Esophagus squamous epithelium (tissue), 4 donors: ENCODE measurements at regions not wholly inside any gene's neighbourhood (a gene's known extent, or its start where the extent isn't known, plus 50 kb on each side); places are given as distances from the start of the nearest gene placed in this dataset.

ENCODE experiments used
- CTCF ChIP-seq, 6 experiments: fragments of 450-650 bp in 4 of 6; fragments of 200-600 bp in 2 of 6; sonication (generic) in 2 of 6; IDR thresholded peaks; one replicate each; pipeline ENCODE4 v1.5.1; 2016 to 2019; ENCODE audit warnings: antibody characterized with exemption in 6 of 6, mild to moderate bottlenecking in 4 of 6, moderate library complexity in 4 of 6
- POLR2A ChIP-seq, 4 donors: fragments of 450-650 bp; IDR thresholded peaks; one replicate each; pipeline ENCODE4 v1.6.1; 2017; ENCODE audit warnings: antibody characterized with exemption in 4 of 4, mild to moderate bottlenecking in 4 of 4, moderate library complexity in 3 of 4

GRCh38 chr14:31971612-31972011 is 105.5 kb upstream of the ARHGAP5 start:
- TF ChIP-seq POLR2A (IDR thresholded peaks at IDR 0.05) (no peak), CTCF (IDR thresholded peaks at IDR 0.05) (no peak)
